K562 (cell line): ENCODE measurements at regions not wholly inside any gene's neighbourhood (a gene's known extent, or its start where the extent isn't known, plus 50 kb on each side); places are given as distances from the start of the nearest gene placed in this dataset.

Experiments used
- ATAC-seq: fragments of 200-7000 bp; cut with Tn5 transposase; 3 replicates; pipeline ENCODE4 v1.9.1; 2020; ENCODE audit warnings: moderate library complexity
- BruUV-seq: library from RNA; stranded (reverse); fragments of 400-500 nt; replicated peaks from 2 replicates; lab custom pipeline; 2021; lab: Mats Ljungman, UMichigan
- CTCF ChIA-PET: fragments of 300-600 bp; formaldehyde crosslinking; extraction: SDS; loops from one replicate; lab custom pipeline; 2021; ENCODE audit warnings: low intra/inter-chr PET ratio; lab: Yijun Ruan, JAX
- POLR2A ChIA-PET: fragments of 300-600, 350-650 bp; sonication (Branson Sonifier 250); formaldehyde crosslinking; extraction: SDS; loops from one replicate; lab custom pipeline; 2021; ENCODE audit warnings: antibody characterized with exemption, inconsistent platforms; lab: Yijun Ruan, JAX
- DNase-seq, 4 experiments: peaks; one replicate each; pipeline versions ENCODE4 v3.0.0 to v3.0.0-alpha.2; 2011 to 2018; ENCODE audit warnings: low spot score in 3 of 4, mixed read lengths in 3 of 4; ENCODE audit errors: extremely low read depth in 1 of 4
- FAIRE-seq: peaks from 2 replicates; lab custom pipeline; 2011; peaks lifted over from hg19 to GRCh38; lab: Jason Lieb, UNC
- H2AFZ ChIP-seq: 2 replicates; pipeline ENCODE4 v1.6.0; 2011; ENCODE audit warnings: low read depth, low read length, control low read depth, inconsistent platforms
- H3K27ac ChIP-seq: fragments of 200-600 bp; 3 replicates; pipeline ENCODE4 v1.8.0; 2011; ENCODE audit warnings: low read depth, mild to moderate bottlenecking, control low read depth, inconsistent platforms, low read length, moderate library complexity, mixed read lengths; ENCODE audit errors: extremely low read depth
- H3K27me3 ChIP-seq, 2 experiments: fragments of 300-600 bp in 1 of 2; 2 replicates in 1 of 2; 3 replicates in 1 of 2; pipeline versions ENCODE4 v1.6.0 to v1.8.0; 2011; ENCODE audit warnings: inconsistent platforms in 2 of 2, low read length in 2 of 2, mild to moderate bottlenecking in 1 of 2, mixed read lengths in 1 of 2, moderate library complexity in 1 of 2; ENCODE audit not compliant: control insufficient read depth in 2 of 2, insufficient read depth in 2 of 2
- H3K36me3 ChIP-seq: fragments of 300-600 bp; 3 replicates; pipeline ENCODE4 v1.8.0; 2011; ENCODE audit warnings: mild to moderate bottlenecking, low read length, inconsistent platforms; ENCODE audit not compliant: control insufficient read depth, insufficient read depth
- H3K4me1 ChIP-seq, 2 experiments: fragments of 200-600 bp in 1 of 2; replicated peaks in 1 of 2; 2 replicates in 1 of 2; 3 replicates in 1 of 2; pipeline versions ENCODE4 v1.5.1 to v1.8.0; 2011; ENCODE audit warnings: inconsistent platforms in 2 of 2, low read length in 2 of 2, mild to moderate bottlenecking in 1 of 2, mixed read lengths in 1 of 2, moderate library complexity in 1 of 2; ENCODE audit not compliant: control insufficient read depth in 2 of 2, insufficient read depth in 2 of 2
- H3K4me2 ChIP-seq: 2 replicates; pipeline ENCODE4 v1.6.1; 2011; ENCODE audit warnings: low read length, control low read depth, inconsistent platforms, mixed read lengths; ENCODE audit not compliant: insufficient read depth
- H3K4me3 ChIP-seq: fragments of 200-600 bp; sonication (generic), shearing (Covaris generic); 2 replicates; pipeline ENCODE4 v1.5.1; 2016; ENCODE audit warnings: control low read depth, inconsistent platforms
- H3K79me2 ChIP-seq: fragments of 200-600 bp; 3 replicates; pipeline ENCODE4 v1.8.0; 2011; ENCODE audit warnings: low read length, inconsistent platforms; ENCODE audit not compliant: control insufficient read depth, insufficient read depth
- H3K9ac ChIP-seq, 2 experiments: 2 replicates each; pipeline versions ENCODE4 v1.6.0 to v1.6.1; 2011; ENCODE audit warnings: low read depth in 2 of 2, low read length in 2 of 2, control low read depth in 1 of 2, inconsistent platforms in 1 of 2, mild to moderate bottlenecking in 1 of 2, mixed read lengths in 1 of 2; ENCODE audit not compliant: insufficient read depth in 1 of 2
- H3K9me1 ChIP-seq: one replicate; pipeline ENCODE4 v1.6.0; 2011; ENCODE audit warnings: inconsistent platforms, mild to moderate bottlenecking, low read length, moderate library complexity; ENCODE audit not compliant: control insufficient read depth, insufficient read depth
- H3K9me3 ChIP-seq: replicated peaks from 2 replicates; pipeline ENCODE4 v1.5.1; 2011; ENCODE audit warnings: low read depth, low read length, inconsistent platforms; ENCODE audit not compliant: control insufficient read depth, insufficient read depth
- H4K20me1 ChIP-seq: replicated peaks from 2 replicates; pipeline ENCODE4 v1.6.1; 2011; ENCODE audit warnings: low read length, inconsistent platforms, mixed read lengths; ENCODE audit not compliant: control insufficient read depth, insufficient read depth
- ETV6 ChIP-seq, 3 experiments: fragments of 150-350 bp in 1 of 3; sonication (generic) in 1 of 3; formaldehyde crosslinking in 1 of 3; IDR thresholded peaks; 2 replicates each; pipeline versions ENCODE4 v1.6.1 to v1.8.0; 2014 to 2022; ENCODE audit warnings: borderline replicate concordance in 2 of 3, low read depth in 2 of 3, antibody characterized with exemption in 1 of 3, low read length in 1 of 3, mild to moderate bottlenecking in 1 of 3, missing genetic modification reagents in 1 of 3
- ZFP1 ChIP-seq: fragments of 450-650 bp; formaldehyde crosslinking; IDR thresholded peaks from 2 replicates; pipeline ENCODE4 v1.4.0; 2020; ENCODE audit warnings: mild to moderate bottlenecking, mixed read lengths
- ZHX1 ChIP-seq: fragments of 150-350 bp; conservative IDR thresholded peaks from 2 replicates; pipeline ENCODE4 v1.6.1; 2014; ENCODE audit warnings: low read length
- ZNF583 ChIP-seq: fragments of 250-450 bp; sonication (Bioruptor Pico); IDR thresholded peaks from 2 replicates; pipeline ENCODE4 v1.4.0; 2020
- WGBS: fragments of 100-300 bp; shearing (Covaris generic); methylation state at CpG from one replicate; pipeline ENCODE4 v1.1.6; 2016; ENCODE audit warnings: low coverage, mixed read lengths; ENCODE audit not compliant: insufficient coverage; ENCODE audit errors: missing lambda C conversion rate; 5-methylcytosine and 5-hydroxymethylcytosine counted together
- in situ Hi-C: fragments of 300-500 bp; cut with MboI; formaldehyde crosslinking; loops from 4 replicates; pipeline ENCODE4 v1.15.0; 2018; ENCODE audit warnings: inconsistent platforms, mixed read lengths
- intact Hi-C: fragments of 100-400 bp; cut with micrococcal nuclease; formaldehyde crosslinking; loops from 2 replicates; pipeline ENCODE4 v1.14.2; 2022
- TF ChIP-seq, protein P1 (sequence below): fragments of 450-650 bp; IDR thresholded peaks from 2 replicates; pipeline ENCODE4 v1.7.0; 2016; ENCODE audit warnings: borderline replicate concordance
- TF ChIP-seq, protein P2 (sequence below): fragments of 450-650 bp; conservative IDR thresholded peaks from 2 replicates; pipeline ENCODE4 v1.6.1; 2016; ENCODE audit warnings: missing genetic modification characterization, low read depth, mild to moderate bottlenecking, control low read depth, missing compliant biosample characterization

DNA sequence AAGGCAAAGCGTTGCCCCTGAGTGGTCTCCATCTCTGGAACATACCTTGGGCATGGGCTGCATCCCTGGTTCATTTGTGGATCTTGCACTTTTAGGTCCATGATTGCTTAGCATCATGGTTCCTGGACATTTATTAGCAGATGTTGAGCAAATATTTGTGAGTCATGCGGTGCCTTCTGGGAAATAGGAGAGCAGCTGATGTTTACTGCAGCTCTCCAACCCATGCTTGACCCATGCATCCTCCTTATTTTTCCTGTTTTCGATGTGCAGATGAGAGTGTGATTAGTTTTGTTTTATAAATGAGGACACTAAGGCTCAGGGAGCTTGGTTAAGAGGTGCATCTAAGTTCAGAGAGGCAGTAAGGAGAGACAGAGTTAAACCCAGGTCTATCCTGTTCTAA lies 253.7 kb downstream of the ICE1 start:
- no peaks in the 10 kb centered on the region; a peak in 1 of 5 replicates for H3K27me3 ChIP-seq
- CTCF ChIA-PET = no interaction called here
- no peak overlapping the region for H3K9ac ChIP-seq
- no peak overlapping the region for H3K27ac ChIP-seq
- TF ChIP-seq ETV6 (IDR thresholded peaks at IDR 0.05; ENCODE audit: borderline replicate concordance in 1 of 2, low read depth in 2 of 2, low read length in 1 of 2) (no peak), ETV6 (CRISPR knock-in tag; IDR thresholded peaks at IDR 0.05; ENCODE audit: borderline replicate concordance) (no peak), ZFP1 (CRISPR knock-in tag) (no peak), ZNF583 (CRISPR knock-in tag) (no peak), ZHX1 (no peak)
- TF ChIP-seq, protein P1, sequence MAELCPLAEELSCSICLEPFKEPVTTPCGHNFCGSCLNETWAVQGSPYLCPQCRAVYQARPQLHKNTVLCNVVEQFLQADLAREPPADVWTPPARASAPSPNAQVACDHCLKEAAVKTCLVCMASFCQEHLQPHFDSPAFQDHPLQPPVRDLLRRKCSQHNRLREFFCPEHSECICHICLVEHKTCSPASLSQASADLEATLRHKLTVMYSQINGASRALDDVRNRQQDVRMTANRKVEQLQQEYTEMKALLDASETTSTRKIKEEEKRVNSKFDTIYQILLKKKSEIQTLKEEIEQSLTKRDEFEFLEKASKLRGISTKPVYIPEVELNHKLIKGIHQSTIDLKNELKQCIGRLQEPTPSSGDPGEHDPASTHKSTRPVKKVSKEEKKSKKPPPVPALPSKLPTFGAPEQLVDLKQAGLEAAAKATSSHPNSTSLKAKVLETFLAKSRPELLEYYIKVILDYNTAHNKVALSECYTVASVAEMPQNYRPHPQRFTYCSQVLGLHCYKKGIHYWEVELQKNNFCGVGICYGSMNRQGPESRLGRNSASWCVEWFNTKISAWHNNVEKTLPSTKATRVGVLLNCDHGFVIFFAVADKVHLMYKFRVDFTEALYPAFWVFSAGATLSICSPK = no peak
- TF ChIP-seq, protein P2, sequence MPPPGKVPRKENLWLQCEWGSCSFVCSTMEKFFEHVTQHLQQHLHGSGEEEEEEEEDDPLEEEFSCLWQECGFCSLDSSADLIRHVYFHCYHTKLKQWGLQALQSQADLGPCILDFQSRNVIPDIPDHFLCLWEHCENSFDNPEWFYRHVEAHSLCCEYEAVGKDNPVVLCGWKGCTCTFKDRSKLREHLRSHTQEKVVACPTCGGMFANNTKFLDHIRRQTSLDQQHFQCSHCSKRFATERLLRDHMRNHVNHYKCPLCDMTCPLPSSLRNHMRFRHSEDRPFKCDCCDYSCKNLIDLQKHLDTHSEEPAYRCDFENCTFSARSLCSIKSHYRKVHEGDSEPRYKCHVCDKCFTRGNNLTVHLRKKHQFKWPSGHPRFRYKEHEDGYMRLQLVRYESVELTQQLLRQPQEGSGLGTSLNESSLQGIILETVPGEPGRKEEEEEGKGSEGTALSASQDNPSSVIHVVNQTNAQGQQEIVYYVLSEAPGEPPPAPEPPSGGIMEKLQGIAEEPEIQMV (tag) = no peak
- no TSS peak for BruUV-seq
- ATAC-seq (no peak), DNase-seq (no peak), FAIRE-seq (no peak)
- no peaks in the 10 kb centered on the region for H4K20me1 ChIP-seq
- no peaks in the 10 kb centered on the region for H3K79me2 ChIP-seq
- 2% methylated on average over 3 of the region's 3 CpGs for WGBS
- H3K36me3 ChIP-seq = no peaks in the 10 kb centered on the region; the same call in 2 of the 3 replicates
- in situ Hi-C loops = no loop called here
- H3K9me1 ChIP-seq = no peaks in the 10 kb centered on the region
- POLR2A ChIA-PET = no interaction called here
- H2AFZ ChIP-seq = no peak overlapping the region
- H3K4me3 ChIP-seq = no peak overlapping the region
- H3K9me3 ChIP-seq = no peaks in the 10 kb centered on the region
- no peak overlapping the region for H3K4me2 ChIP-seq
- intact Hi-C loops = no loop called here
- no peaks in the 10 kb centered on the region for H3K4me1 ChIP-seq
